ENCODE measurements at regions not wholly inside any gene's neighbourhood (a gene's known extent, or its start where the extent isn't known, plus 50 kb on each side); places are given as distances from the start of the nearest gene placed in this dataset.

- DNase-seq (ENCODE audit: low read depth in 2 of 2, low spot score in 1 of 2), result no peak
These were observed 230.9 kb downstream of the LOXHD1 start for GRCh38 chr18:46426021-46426678.

GRCh38 chr18:46426679-46427047 lies 230.4 kb downstream of the LOXHD1 start:
- DNase-seq (ENCODE audit: low read depth in 2 of 2, low spot score in 1 of 2), result no peak
